Psoas muscle (tissue), 7 donors: ENCODE measurements at regions not wholly inside any gene's neighbourhood (a gene's known extent, or its start where the extent isn't known, plus 50 kb on each side); places are given as distances from the start of the nearest gene placed in this dataset.

Experiments used
- ATAC-seq, 4 donors: fragments of 200-7000 bp; cut with Tn5 transposase; one replicate each; pipeline ENCODE4 v1.9.1; 2020; ENCODE audit warnings: moderate library complexity in 3 of 4, mild to moderate bottlenecking in 2 of 4
- DNase-seq, 2 donors: peaks; one replicate each; pipeline ENCODE4 v3.0.0-alpha.2; 2020
- H3K27ac ChIP-seq: fragments of 200-600 bp; one replicate; pipeline ENCODE4 v1.8.0; 2022
- H3K27me3 ChIP-seq, 3 donors: fragments of 200-600 bp in 1 of 3; one replicate each; pipeline versions ENCODE4 v1.6.1 to v1.8.0; 2013 to 2022; ENCODE audit warnings: low read length in 2 of 3, mild to moderate bottlenecking in 2 of 3, moderate library complexity in 1 of 3; ENCODE audit not compliant: insufficient read depth in 3 of 3
- H3K36me3 ChIP-seq, 2 donors: fragments of 200-600 bp in 1 of 2; one replicate each; pipeline versions ENCODE4 v1.6.1 to v1.8.0; 2013 to 2022; ENCODE audit warnings: low read depth in 1 of 2, mild to moderate bottlenecking in 1 of 2, moderate library complexity in 1 of 2; ENCODE audit not compliant: insufficient read depth in 1 of 2
- H3K4me1 ChIP-seq: fragments of 200-600 bp; one replicate; pipeline ENCODE4 v1.8.0; 2022
- H3K4me3 ChIP-seq: fragments of 200-600 bp; one replicate; pipeline ENCODE4 v1.8.0; 2022; ENCODE audit warnings: mild to moderate bottlenecking
- H3K9me3 ChIP-seq: fragments of 200-600 bp; one replicate; pipeline ENCODE4 v1.8.0; 2022
- CTCF ChIP-seq: fragments of 200-600 bp; IDR thresholded peaks from one replicate; pipeline ENCODE4 v1.8.0; 2022; ENCODE audit warnings: antibody characterized with exemption
- WGBS, 3 donors: extraction: QIAGEN DNeasy Blood & Tissue Kit; methylation state at CpG; one replicate each; pipeline versions ENCODE4 v1.1.6 to v1.1.7; 2013; 5-methylcytosine and 5-hydroxymethylcytosine counted together
- intact Hi-C, 2 donors: fragments of 100-400 bp; cut with DNase I; formaldehyde crosslinking; loops; one replicate each; pipeline versions ENCODE4 v1.11.0 to v1.14.2; 2022
- donor health status: healthy with polysubstance abuse.
- donor health status: DM: no; HTN: no; CAD: no; lungs with moderate emphysema.
- donor health status: Bipolar disorder and iron deficiency.
- donor health status: healthy.
- donor health status: DM: yes; HTN: yes; CAD: no.
- donor health status: DM: no; HTN: no; CAD: no.
- donor health status: DM: yes; HTN: yes; CAD: no.

GRCh38 chr5:73352243-73352642 is 96.3 kb downstream of the FOXD1 start:
- peaks cover 2 to 37% (median 9%) of the 10 kb centered on the region in 3 donors for H3K27me3 ChIP-seq
- no peaks in the 10 kb centered on the region for H3K36me3 ChIP-seq
- no peak overlapping the region for H3K4me3 ChIP-seq
- no peaks in the 10 kb centered on the region for H3K4me1 ChIP-seq
- TF ChIP-seq CTCF = no peak
- intact Hi-C loops = no loop called here
- ATAC-seq (no peak), DNase-seq (no peak)
- H3K9me3 ChIP-seq = peaks cover 5% of the 10 kb centered on the region
- 92 to 97% (median 92%) methylated on average over 1 of the region's 1 CpG for WGBS, 3 donors
- no peak overlapping the region for H3K27ac ChIP-seq

GRCh38 chr5:73351593-73351992 is 97.0 kb downstream of the FOXD1 start:
- WGBS, 3 donors = 54 to 56% (median 54%) methylated on average over 3 of the region's 3 CpGs

GRCh38 chr5:73346878-73347408 is 101.6 kb downstream of the FOXD1 start:
- WGBS, 3 donors = 89 to 100% (median 89%) methylated on average over 1 of the region's 1 CpG
- Histone ChIP-seq H3K27me3 (peaks cover 0 to 17% (median 0%) of the 10 kb centered on the region in 3 donors), H3K27ac (no peak overlapping the region), H3K36me3 (no peaks in the 10 kb centered on the region), H3K9me3 (peaks cover 11% of the 10 kb centered on the region), H3K4me1 (no peaks in the 10 kb centered on the region), H3K4me3 (no peak overlapping the region)
- DNase-seq (no peak), ATAC-seq (no peak)
- no peak for TF ChIP-seq CTCF
- intact Hi-C loops = no loop called here

More at GRCh38 chr5:73351593-73351992, 97.0 kb downstream of the FOXD1 start:
- TF ChIP-seq CTCF = no peak
- intact Hi-C loops = no loop called here
- no peak for ATAC-seq
- Histone ChIP-seq H3K4me1 (no peaks in the 10 kb centered on the region), H3K27ac (no peak overlapping the region), H3K4me3 (no peak overlapping the region), H3K9me3 (peaks cover 5% of the 10 kb centered on the region), H3K27me3 (peaks cover 2 to 31% (median 9%) of the 10 kb centered on the region in 3 donors), H3K36me3 (no peaks in the 10 kb centered on the region)
- no peak for DNase-seq

GRCh38 chr5:73344835-73345234 is 103.7 kb downstream of the FOXD1 start:
- H3K27ac ChIP-seq = no peak overlapping the region
- no peak for DNase-seq
- no peak for ATAC-seq
- H3K4me3 ChIP-seq = no peak overlapping the region
- peaks cover 9% of the 10 kb centered on the region for H3K9me3 ChIP-seq
- 61 to 71% (median 66%) methylated on average over 5 of the region's 5 CpGs for WGBS, 3 donors
- peaks cover 2 to 15% (median 5%) of the 10 kb centered on the region in 3 donors for H3K27me3 ChIP-seq
- no peak for TF ChIP-seq CTCF
- H3K4me1 ChIP-seq = no peaks in the 10 kb centered on the region
- H3K36me3 ChIP-seq = no peaks in the 10 kb centered on the region
- intact Hi-C loops = no loop called here

- TF ChIP-seq CTCF = no peak
- Histone ChIP-seq H3K4me1 (no peaks in the 10 kb centered on the region), H3K27me3 (peaks cover 13 to 45% (median 16%) of the 10 kb centered on the region in 3 donors), H3K4me3 (no peak overlapping the region), H3K9me3 (no peaks in the 10 kb centered on the region), H3K27ac (no peak overlapping the region), H3K36me3 (no peaks in the 10 kb centered on the region)
- 88 to 95% (median 90%) methylated on average over 4 of the region's 4 CpGs for WGBS, 3 donors
- intact Hi-C loops = no loop called here
- no peak for DNase-seq
- ATAC-seq = no peak
Measured at GRCh38 chr5:73339711-73340110, 108.9 kb downstream of the FOXD1 start.
